ENCODE measurements at regions not wholly inside any gene's neighbourhood (a gene's known extent, or its start where the extent isn't known, plus 50 kb on each side); places are given as distances from the start of the nearest gene placed in this dataset.

- TF ChIP-seq, protein P1, sequence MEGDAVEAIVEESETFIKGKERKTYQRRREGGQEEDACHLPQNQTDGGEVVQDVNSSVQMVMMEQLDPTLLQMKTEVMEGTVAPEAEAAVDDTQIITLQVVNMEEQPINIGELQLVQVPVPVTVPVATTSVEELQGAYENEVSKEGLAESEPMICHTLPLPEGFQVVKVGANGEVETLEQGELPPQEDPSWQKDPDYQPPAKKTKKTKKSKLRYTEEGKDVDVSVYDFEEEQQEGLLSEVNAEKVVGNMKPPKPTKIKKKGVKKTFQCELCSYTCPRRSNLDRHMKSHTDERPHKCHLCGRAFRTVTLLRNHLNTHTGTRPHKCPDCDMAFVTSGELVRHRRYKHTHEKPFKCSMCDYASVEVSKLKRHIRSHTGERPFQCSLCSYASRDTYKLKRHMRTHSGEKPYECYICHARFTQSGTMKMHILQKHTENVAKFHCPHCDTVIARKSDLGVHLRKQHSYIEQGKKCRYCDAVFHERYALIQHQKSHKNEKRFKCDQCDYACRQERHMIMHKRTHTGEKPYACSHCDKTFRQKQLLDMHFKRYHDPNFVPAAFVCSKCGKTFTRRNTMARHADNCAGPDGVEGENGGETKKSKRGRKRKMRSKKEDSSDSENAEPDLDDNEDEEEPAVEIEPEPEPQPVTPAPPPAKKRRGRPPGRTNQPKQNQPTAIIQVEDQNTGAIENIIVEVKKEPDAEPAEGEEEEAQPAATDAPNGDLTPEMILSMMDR (IDR thresholded peaks at IDR 0.05), result no peak
- no peak for TF ChIP-seq EZH2 (IDR thresholded peaks at IDR 0.05; ENCODE audit: borderline replicate concordance, insufficient read depth, low read depth, low read length, poor library complexity, severe bottlenecking)
Measured at GRCh38 chr13:29953542-29953941, 103.1 kb upstream of the UBL3 start.

Measured in B cell (primary cell).